GM13977 (cell line): ENCODE measurements at regions not wholly inside any gene's neighbourhood (a gene's known extent, or its start where the extent isn't known, plus 50 kb on each side); places are given as distances from the start of the nearest gene placed in this dataset.

Source experiments
- DNase-seq: peaks from one replicate; pipeline ENCODE4 v3.0.0; 2012; ENCODE audit warnings: low spot score
- in situ Hi-C: fragments of 300-500 bp; cut with MboI; formaldehyde crosslinking; loops from one replicate; pipeline ENCODE4 v1.12.0; 2022; ENCODE audit warnings: low sequenced_read_pairs, low pct_unique_long_range_greater_than_20kb, mixed read lengths, inconsistent platforms; ENCODE audit not compliant: unreplicated experiment
- TF ChIP-seq, protein P1 (sequence below): IDR thresholded peaks from 2 replicates; pipeline ENCODE4 v1.5.1; 2012; ENCODE audit warnings: mild to moderate bottlenecking, control low read depth; ENCODE audit not compliant: insufficient read depth; ENCODE audit errors: extremely low read depth, missing control alignments

DNA sequence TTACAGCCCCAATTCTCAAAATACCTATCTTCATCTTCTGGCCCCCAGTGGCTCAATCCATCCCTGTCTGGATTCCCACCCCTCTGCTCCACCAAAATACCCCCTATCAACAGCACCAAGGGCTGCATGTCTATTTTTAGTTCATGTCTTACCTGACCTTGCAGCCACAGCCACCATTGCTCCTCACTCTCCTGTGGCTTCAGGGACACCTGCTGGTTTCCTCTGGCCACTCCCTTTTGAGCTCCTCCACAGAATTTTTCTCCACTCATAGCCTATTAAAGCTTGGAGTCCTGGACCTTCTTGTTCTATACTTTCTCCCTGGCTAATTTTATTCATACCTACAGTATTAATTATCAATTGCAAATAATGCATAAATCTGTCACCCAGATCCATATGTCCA lies 125.3 kb upstream of the NGF start:
- no peak for DNase-seq
- in situ Hi-C loops = loop anchor here (10.0 kb wide), 1 partner anchor 329 kb away; no protein-coding TSS in a partner anchor

DNA sequence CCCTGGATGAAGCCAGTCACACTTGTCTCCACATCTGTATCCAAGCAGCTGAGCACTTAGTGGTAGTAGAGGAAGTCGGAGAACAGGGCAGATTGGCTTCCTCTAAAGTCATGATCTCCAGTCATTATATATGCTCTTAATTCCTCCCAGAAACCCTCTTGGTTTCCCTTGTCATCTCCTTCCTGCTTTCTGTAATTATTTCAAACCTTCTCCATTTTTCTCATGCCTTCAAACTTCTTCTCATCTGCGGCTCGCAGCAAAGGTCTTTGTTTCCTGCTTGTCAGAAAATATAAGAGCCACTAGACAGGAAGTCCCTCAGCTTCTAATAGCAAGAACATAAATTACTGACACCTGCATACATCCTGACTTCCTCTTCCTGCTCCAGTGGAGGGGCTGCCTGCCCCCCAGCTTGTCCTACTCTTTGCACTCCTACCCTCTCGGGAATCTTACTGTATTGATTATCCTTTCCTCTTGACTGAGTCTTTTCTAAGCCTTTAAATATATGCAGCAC lies 124.6 kb upstream of the NGF start:
- no peak for DNase-seq
- in situ Hi-C loops = loop anchor here (10.0 kb wide), 1 partner anchor 328 kb away; no protein-coding TSS in a partner anchor
- TF ChIP-seq, protein P1, sequence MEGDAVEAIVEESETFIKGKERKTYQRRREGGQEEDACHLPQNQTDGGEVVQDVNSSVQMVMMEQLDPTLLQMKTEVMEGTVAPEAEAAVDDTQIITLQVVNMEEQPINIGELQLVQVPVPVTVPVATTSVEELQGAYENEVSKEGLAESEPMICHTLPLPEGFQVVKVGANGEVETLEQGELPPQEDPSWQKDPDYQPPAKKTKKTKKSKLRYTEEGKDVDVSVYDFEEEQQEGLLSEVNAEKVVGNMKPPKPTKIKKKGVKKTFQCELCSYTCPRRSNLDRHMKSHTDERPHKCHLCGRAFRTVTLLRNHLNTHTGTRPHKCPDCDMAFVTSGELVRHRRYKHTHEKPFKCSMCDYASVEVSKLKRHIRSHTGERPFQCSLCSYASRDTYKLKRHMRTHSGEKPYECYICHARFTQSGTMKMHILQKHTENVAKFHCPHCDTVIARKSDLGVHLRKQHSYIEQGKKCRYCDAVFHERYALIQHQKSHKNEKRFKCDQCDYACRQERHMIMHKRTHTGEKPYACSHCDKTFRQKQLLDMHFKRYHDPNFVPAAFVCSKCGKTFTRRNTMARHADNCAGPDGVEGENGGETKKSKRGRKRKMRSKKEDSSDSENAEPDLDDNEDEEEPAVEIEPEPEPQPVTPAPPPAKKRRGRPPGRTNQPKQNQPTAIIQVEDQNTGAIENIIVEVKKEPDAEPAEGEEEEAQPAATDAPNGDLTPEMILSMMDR = no peak

More for the DNA sequence above, 125.3 kb upstream of the NGF start:
- TF ChIP-seq, protein P1 = no peak

DNA sequence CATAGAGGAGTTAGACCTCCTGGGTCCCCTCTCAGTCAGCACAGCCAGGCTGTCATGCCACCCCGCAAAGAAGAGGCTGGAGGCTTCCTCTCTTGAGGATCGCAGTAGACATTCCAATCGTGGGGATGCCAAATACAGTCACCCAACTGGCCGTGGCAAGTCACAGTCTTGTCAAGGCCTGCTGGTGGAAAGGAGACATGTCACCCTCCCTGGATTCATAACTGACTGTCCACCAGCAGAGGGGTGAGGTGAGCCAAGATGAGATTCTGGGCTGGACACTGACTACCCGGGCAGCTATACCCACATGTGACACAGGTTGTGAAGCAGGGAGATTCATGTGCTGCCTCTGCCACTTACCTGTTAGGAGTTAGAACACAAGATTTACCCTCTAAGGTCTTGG lies 123.5 kb upstream of the NGF start:
- in situ Hi-C loops = loop anchor here (10.0 kb wide), 1 partner anchor 327 kb away; no protein-coding TSS in a partner anchor
- TF ChIP-seq, protein P1 = no peak

DNA sequence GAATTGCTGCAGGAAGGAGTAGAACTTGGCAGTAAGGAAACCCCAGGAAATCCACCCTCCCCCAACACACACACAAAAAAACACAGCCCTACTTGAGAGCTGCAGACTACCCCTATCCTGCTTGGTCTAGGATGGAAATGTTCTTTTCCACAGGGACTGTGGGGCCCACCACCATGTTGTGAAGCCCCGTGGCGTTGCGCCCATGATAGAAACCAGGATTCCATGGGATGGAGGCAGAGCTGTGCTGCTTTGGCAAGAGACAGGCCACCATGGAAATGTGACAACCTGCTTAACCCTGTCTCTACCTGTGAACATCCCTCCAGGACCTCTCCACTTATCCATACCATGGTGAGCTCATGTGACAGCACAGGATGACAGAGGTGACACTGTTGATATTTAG lies 121.1 kb upstream of the NGF start:
- TF ChIP-seq, protein P1 = no peak
- DNase-seq = no peak
- in situ Hi-C loops = no loop called here

More for the DNA sequence above, 123.5 kb upstream of the NGF start:
- no peak for DNase-seq

DNA sequence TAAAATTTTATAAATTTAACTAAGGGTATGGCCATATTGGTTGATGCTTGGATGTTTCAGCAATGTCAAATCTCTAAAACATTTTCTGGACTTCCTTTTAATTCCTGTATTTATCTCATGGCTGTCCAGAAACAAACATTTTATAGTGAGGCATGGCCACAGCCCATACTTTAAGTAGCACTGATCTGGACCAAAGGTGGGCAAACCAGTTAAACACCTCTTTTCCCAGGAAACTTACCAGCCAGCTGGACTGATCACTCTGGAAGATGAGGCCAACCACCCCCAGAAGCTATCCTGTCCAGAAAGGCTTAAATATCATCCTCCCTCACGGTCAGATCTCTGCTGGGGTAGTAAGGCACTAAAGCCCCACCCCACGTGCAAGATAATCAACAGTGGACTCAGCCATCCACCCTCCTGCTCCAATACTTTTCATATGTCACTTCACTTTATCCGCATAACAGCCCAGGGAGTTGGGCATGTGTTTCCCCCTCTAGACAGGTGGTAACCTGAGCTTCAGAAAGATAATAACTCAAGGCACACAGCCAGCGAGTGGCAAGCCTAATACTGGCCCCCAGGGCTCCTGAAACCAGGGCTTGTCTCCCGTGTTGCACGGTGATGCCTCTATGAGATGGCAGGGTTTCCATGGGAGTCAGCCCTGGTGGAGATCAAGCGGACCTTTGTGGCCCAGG lies 120.5 kb upstream of the NGF start:
- in situ Hi-C loops = no loop called here
- TF ChIP-seq, protein P1 = no peak
- no peak for DNase-seq

DNA sequence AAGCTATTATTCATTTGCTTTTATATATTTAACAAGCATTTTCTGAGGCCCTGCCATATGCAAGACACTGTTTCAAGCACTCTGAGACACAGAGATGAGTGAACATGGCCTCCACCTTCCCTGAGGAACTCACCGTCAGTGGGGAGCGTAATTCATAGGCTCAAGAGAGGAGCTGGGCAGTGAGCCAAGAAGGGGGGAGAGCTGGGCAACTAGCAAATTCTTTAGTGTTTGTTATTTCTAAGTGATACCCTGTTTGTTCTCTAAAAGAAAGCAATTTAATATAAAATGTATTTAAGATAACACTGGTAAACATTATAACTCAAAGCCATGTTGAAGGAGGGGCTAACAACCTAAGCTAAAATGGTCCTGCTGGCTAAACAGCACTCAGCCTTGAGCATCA lies 119.2 kb upstream of the NGF start:
- no peak for DNase-seq
- in situ Hi-C loops = no loop called here
- TF ChIP-seq, protein P1 = no peak
